ENCODE measurements at regions not wholly inside any gene's neighbourhood (a gene's known extent, or its start where the extent isn't known, plus 50 kb on each side); places are given as distances from the start of the nearest gene placed in this dataset.

GRCh38 chr4:187479511-187479910, 516.1 kb upstream of the ZFP42 start:
- TF ChIP-seq, protein P1, sequence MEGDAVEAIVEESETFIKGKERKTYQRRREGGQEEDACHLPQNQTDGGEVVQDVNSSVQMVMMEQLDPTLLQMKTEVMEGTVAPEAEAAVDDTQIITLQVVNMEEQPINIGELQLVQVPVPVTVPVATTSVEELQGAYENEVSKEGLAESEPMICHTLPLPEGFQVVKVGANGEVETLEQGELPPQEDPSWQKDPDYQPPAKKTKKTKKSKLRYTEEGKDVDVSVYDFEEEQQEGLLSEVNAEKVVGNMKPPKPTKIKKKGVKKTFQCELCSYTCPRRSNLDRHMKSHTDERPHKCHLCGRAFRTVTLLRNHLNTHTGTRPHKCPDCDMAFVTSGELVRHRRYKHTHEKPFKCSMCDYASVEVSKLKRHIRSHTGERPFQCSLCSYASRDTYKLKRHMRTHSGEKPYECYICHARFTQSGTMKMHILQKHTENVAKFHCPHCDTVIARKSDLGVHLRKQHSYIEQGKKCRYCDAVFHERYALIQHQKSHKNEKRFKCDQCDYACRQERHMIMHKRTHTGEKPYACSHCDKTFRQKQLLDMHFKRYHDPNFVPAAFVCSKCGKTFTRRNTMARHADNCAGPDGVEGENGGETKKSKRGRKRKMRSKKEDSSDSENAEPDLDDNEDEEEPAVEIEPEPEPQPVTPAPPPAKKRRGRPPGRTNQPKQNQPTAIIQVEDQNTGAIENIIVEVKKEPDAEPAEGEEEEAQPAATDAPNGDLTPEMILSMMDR (IDR thresholded peaks at IDR 0.05; ENCODE audit: insufficient read depth, low read length) = no peak
- TF ChIP-seq POLR2AphosphoS5 (IDR thresholded peaks at IDR 0.05; ENCODE audit: low read depth) = no peak
